GM21515 (cell line): ENCODE measurements at regions not wholly inside any gene's neighbourhood (a gene's known extent, or its start where the extent isn't known, plus 50 kb on each side); places are given as distances from the start of the nearest gene placed in this dataset.
A peak's percentile ranks its signal among the peaks of the same experiment; 100 is the strongest.

Experiments
- ATAC-seq: cut with Tn5 transposase; IDR thresholded peaks from one replicate; pipeline ENCODE4 v1.9.1; 2021; ENCODE audit not compliant: unreplicated experiment

GRCh38 chr11:122240638-122241037 lies 124.6 kb upstream of the BLID start:
- no peak for ATAC-seq

- ATAC-seq: no peak
These were observed 119.6 kb upstream of the BLID start for GRCh38 chr11:122235615-122236014.

GRCh38 chr11:122234780-122235179 lies 118.8 kb upstream of the BLID start:
- no peak for ATAC-seq

GRCh38 chr11:122234257-122234656 lies 118.2 kb upstream of the BLID start:
- no peak for ATAC-seq

GRCh38 chr11:122232985-122233384 lies 117.0 kb upstream of the BLID start:
- no peak for ATAC-seq

- no peak for ATAC-seq
These were observed 114.4 kb upstream of the BLID start for GRCh38 chr11:122230385-122230755.

- no peak for ATAC-seq
These were observed 113.7 kb upstream of the BLID start for GRCh38 chr11:122229481-122230384.

GRCh38 chr11:122229078-122229477 lies 113.1 kb upstream of the BLID start:
- ATAC-seq: no peak

- no peak for ATAC-seq
These were observed 110.9 kb upstream of the BLID start for GRCh38 chr11:122226810-122227379.

GRCh38 chr11:122224867-122225266 lies 108.9 kb upstream of the BLID start:
- ATAC-seq: no peak

GRCh38 chr11:122220321-122220720 lies 104.3 kb upstream of the BLID start:
- ATAC-seq: no peak

- ATAC-seq: no peak
These were observed 103.8 kb upstream of the BLID start for GRCh38 chr11:122219791-122220190.

- ATAC-seq: peak; percentile 82
These were observed 99.4 kb upstream of the BLID start for GRCh38 chr11:122215244-122215992.

GRCh38 chr11:122214567-122214966 lies 98.6 kb upstream of the BLID start:
- ATAC-seq: no peak

- ATAC-seq: no peak
These were observed 98.1 kb upstream of the BLID start for GRCh38 chr11:122214080-122214479.

GRCh38 chr11:122213171-122213570 lies 97.2 kb upstream of the BLID start:
- no peak for ATAC-seq

GRCh38 chr11:122210367-122210997 lies 94.5 kb upstream of the BLID start:
- no peak for ATAC-seq

- ATAC-seq: no peak
These were observed 93.8 kb upstream of the BLID start for GRCh38 chr11:122209619-122210366.

GRCh38 chr11:122207921-122208764 lies 92.1 kb upstream of the BLID start:
- no peak for ATAC-seq

GRCh38 chr11:122207505-122207904 lies 91.5 kb upstream of the BLID start:
- ATAC-seq: no peak
